H9 (cell line): ENCODE measurements at regions not wholly inside any gene's neighbourhood (a gene's known extent, or its start where the extent isn't known, plus 50 kb on each side); places are given as distances from the start of the nearest gene placed in this dataset.

Experiments used
- DNase-seq: peaks from one replicate; pipeline ENCODE4 v3.0.0-alpha.2; 2017
- H2AFZ ChIP-seq: one replicate; pipeline ENCODE4 v1.6.1; 2013; ENCODE audit warnings: mild to moderate bottlenecking, low read length, control low read depth, moderate library complexity
- H2AK5ac ChIP-seq: 2 replicates; pipeline ENCODE4 v1.6.1; 2013; ENCODE audit warnings: low read length, control low read depth, mixed read lengths; ENCODE audit not compliant: insufficient read length
- H2BK120ac ChIP-seq: one replicate; pipeline ENCODE4 v1.6.1; 2013; ENCODE audit warnings: low read depth, mild to moderate bottlenecking, low read length, control low read depth, inconsistent platforms; ENCODE audit not compliant: poor library complexity, severe bottlenecking
- H2BK12ac ChIP-seq: 2 replicates; pipeline ENCODE4 v1.6.1; 2013; ENCODE audit warnings: low read length, control low read depth, mixed read lengths, low read depth; ENCODE audit not compliant: insufficient read length
- H2BK15ac ChIP-seq: 2 replicates; pipeline ENCODE4 v1.6.1; 2013; ENCODE audit warnings: low read depth, low read length, control low read depth
- H2BK20ac ChIP-seq: one replicate; pipeline ENCODE4 v1.6.1; 2013; ENCODE audit warnings: low read depth, mild to moderate bottlenecking, low read length, control low read depth, inconsistent platforms; ENCODE audit not compliant: poor library complexity, severe bottlenecking
- H2BK5ac ChIP-seq: 2 replicates; pipeline ENCODE4 v1.6.1; 2013; ENCODE audit warnings: low read length, control low read depth, mixed read lengths; ENCODE audit not compliant: insufficient read length
- H3K14ac ChIP-seq: 2 replicates; pipeline ENCODE4 v1.6.1; 2013; ENCODE audit warnings: low read length, control low read depth; ENCODE audit not compliant: insufficient read depth
- H3K18ac ChIP-seq: 2 replicates; pipeline ENCODE4 v1.6.1; 2013; ENCODE audit warnings: low read depth, mild to moderate bottlenecking, mixed read lengths, low read length, control low read depth; ENCODE audit not compliant: insufficient read length
- H3K23ac ChIP-seq: 2 replicates; pipeline ENCODE4 v1.6.1; 2013; ENCODE audit warnings: low read length, control low read depth, mixed read lengths, low read depth; ENCODE audit not compliant: insufficient read length
- H3K23me2 ChIP-seq: 2 replicates; pipeline ENCODE4 v1.6.1; 2013; ENCODE audit warnings: low read depth, mild to moderate bottlenecking, mixed read lengths, low read length, control low read depth; ENCODE audit not compliant: insufficient read length, poor library complexity, severe bottlenecking
- H3K27ac ChIP-seq: 2 replicates; pipeline ENCODE4 v1.5.1; 2013; ENCODE audit warnings: low read length, control low read depth, mixed read lengths, low read depth; ENCODE audit not compliant: insufficient read length
- H3K27me3 ChIP-seq: 2 replicates; pipeline ENCODE4 v1.6.1; 2013; ENCODE audit warnings: low read length, control low read depth, inconsistent platforms; ENCODE audit not compliant: insufficient read depth
- H3K4ac ChIP-seq: 2 replicates; pipeline ENCODE4 v1.6.1; 2013; ENCODE audit warnings: low read depth, mild to moderate bottlenecking, control low read depth, inconsistent platforms, low read length, moderate library complexity
- H3K4me1 ChIP-seq: 2 replicates; pipeline ENCODE4 v1.6.1; 2013; ENCODE audit warnings: low read length, control low read depth, inconsistent platforms; ENCODE audit not compliant: insufficient read depth
- H3K4me2 ChIP-seq: 2 replicates; pipeline ENCODE4 v1.6.1; 2013; ENCODE audit warnings: low read length, control low read depth, mixed read lengths; ENCODE audit not compliant: insufficient read length, insufficient read depth
- H3K56ac ChIP-seq: 2 replicates; pipeline ENCODE4 v1.6.1; 2013; ENCODE audit warnings: low read depth, mild to moderate bottlenecking, mixed read lengths, low read length, control low read depth; ENCODE audit not compliant: insufficient read length
- H3K79me1 ChIP-seq: 2 replicates; pipeline ENCODE4 v1.6.1; 2013; ENCODE audit warnings: low read depth, mild to moderate bottlenecking, moderate library complexity, low read length, control low read depth, inconsistent platforms; ENCODE audit not compliant: insufficient read depth, poor library complexity, severe bottlenecking
- H3K79me2 ChIP-seq: 2 replicates; pipeline ENCODE4 v1.6.1; 2013; ENCODE audit warnings: low read length, control low read depth, inconsistent platforms; ENCODE audit not compliant: insufficient read depth
- H3K9ac ChIP-seq: 2 replicates; pipeline ENCODE4 v1.6.1; 2013; ENCODE audit warnings: low read length, control low read depth, mixed read lengths; ENCODE audit not compliant: insufficient read length; ENCODE audit errors: extremely low read depth
- H3K9me3 ChIP-seq: one replicate; pipeline ENCODE4 v1.6.1; 2013; ENCODE audit warnings: low read depth, low read length, inconsistent platforms; ENCODE audit not compliant: control insufficient read depth
- H3T11ph ChIP-seq: one replicate; pipeline ENCODE4 v1.6.1; 2013; ENCODE audit warnings: mild to moderate bottlenecking, low read length, control low read depth, inconsistent platforms
- H4K20me1 ChIP-seq: one replicate; pipeline ENCODE4 v1.6.1; 2013; ENCODE audit not compliant: control insufficient read depth, insufficient read length, insufficient read depth
- H4K5ac ChIP-seq: 2 replicates; pipeline ENCODE4 v1.6.1; 2013; ENCODE audit warnings: low read depth, mild to moderate bottlenecking, mixed read lengths, low read length, control low read depth; ENCODE audit not compliant: insufficient read length
- H4K8ac ChIP-seq: replicated peaks from 2 replicates; pipeline ENCODE4 v1.6.1; 2013; ENCODE audit warnings: low read length, control low read depth, mixed read lengths, low read depth; ENCODE audit not compliant: insufficient read length
- H4K91ac ChIP-seq: 2 replicates; pipeline ENCODE4 v1.6.1; 2013; ENCODE audit warnings: low read depth, mild to moderate bottlenecking, moderate library complexity, mixed read lengths, low read length, control low read depth; ENCODE audit not compliant: insufficient read length
- H3K27ac Mint-ChIP-seq, 3 experiments: 2 replicates in 2 of 3; 3 replicates in 1 of 3; pipeline ENCODE4 v1.8.0; 2020 to 2021; ENCODE audit warnings: mixed read lengths in 3 of 3, mild to moderate bottlenecking in 1 of 3, moderate library complexity in 1 of 3
- H3K27me3 Mint-ChIP-seq: 2 replicates; pipeline ENCODE4 v1.8.0; 2021; ENCODE audit warnings: low read depth, mild to moderate bottlenecking, moderate library complexity, mixed read lengths
- H3K36me3 Mint-ChIP-seq, 3 experiments: 2 replicates in 2 of 3; 3 replicates in 1 of 3; pipeline ENCODE4 v1.8.0; 2020 to 2021; ENCODE audit warnings: low read depth in 3 of 3, mixed read lengths in 3 of 3; ENCODE audit not compliant: insufficient read depth in 1 of 3
- H3K4me1 Mint-ChIP-seq, 2 experiments: 2 replicates each; pipeline ENCODE4 v1.8.0; 2020; ENCODE audit warnings: mixed read lengths in 2 of 2
- H3K4me3 Mint-ChIP-seq, 2 experiments: 2 replicates in 1 of 2; 3 replicates in 1 of 2; pipeline ENCODE4 v1.8.0; 2020 to 2021; ENCODE audit warnings: mild to moderate bottlenecking in 2 of 2, mixed read lengths in 2 of 2, moderate library complexity in 1 of 2
- H3K9me3 Mint-ChIP-seq, 2 experiments: 2 replicates in 1 of 2; 3 replicates in 1 of 2; pipeline ENCODE4 v1.8.0; 2020; ENCODE audit warnings: mild to moderate bottlenecking in 2 of 2, mixed read lengths in 2 of 2, moderate library complexity in 1 of 2
- CTCF ChIP-seq: fragments of 200-600 bp; sonication (generic); conservative IDR thresholded peaks from 3 replicates; pipeline ENCODE4 v1.8.0; 2021; ENCODE audit warnings: antibody characterized with exemption, mild to moderate bottlenecking

GRCh38 chr4:123291329-123291728 is 105.3 kb upstream of the SPRY1 start:
- Histone ChIP-seq H3K14ac (no peak overlapping the region), H3K56ac (no peak overlapping the region), H2BK120ac (no peak overlapping the region), H3K4ac (no peak overlapping the region), H3K27me3 (no peaks in the 10 kb centered on the region), H2AFZ (no peak overlapping the region), H3K9me3 (no peaks in the 10 kb centered on the region), H4K8ac (no peak overlapping the region), H3T11ph (no peak overlapping the region), H3K4me1 (no peaks in the 10 kb centered on the region; the same call in 1 of the 2 replicates), H3K79me1 (no peaks in the 10 kb centered on the region), H2BK12ac (no peak overlapping the region), H3K18ac (no peak overlapping the region), H4K91ac (no peak overlapping the region), H2BK15ac (no peak overlapping the region), H3K9ac (no peak overlapping the region), H3K23ac (no peak overlapping the region), H3K27ac (no peak overlapping the region), H2AK5ac (no peak overlapping the region), H2BK20ac (no peak overlapping the region), H3K23me2 (no peaks in the 10 kb centered on the region), H4K5ac (no peak overlapping the region), H3K79me2 (no peaks in the 10 kb centered on the region; the same call in 1 of the 2 replicates), H4K20me1 (no peaks in the 10 kb centered on the region), H2BK5ac (no peak overlapping the region), H3K4me2 (no peak overlapping the region)
- DNase-seq, result no peak
- no peak overlapping the region for H3K27ac Mint-ChIP-seq
- peaks cover 31 to 39% (median 35%) of the 10 kb centered on the region in 3 experiments for H3K36me3 Mint-ChIP-seq
- peaks cover 21 to 32% of the 10 kb centered on the region in 2 experiments for H3K9me3 Mint-ChIP-seq
- no peak overlapping the region for H3K4me3 Mint-ChIP-seq
- H3K27me3 Mint-ChIP-seq, result no peaks in the 10 kb centered on the region
- no peak for TF ChIP-seq CTCF
- H3K4me1 Mint-ChIP-seq, result peaks cover 3 to 4% of the 10 kb centered on the region in 2 experiments; a peak in 3 of 4 replicates
